SK-N-MC (cell line): ENCODE measurements at regions not wholly inside any gene's neighbourhood (a gene's known extent, or its start where the extent isn't known, plus 50 kb on each side); places are given as distances from the start of the nearest gene placed in this dataset.

Experiments
- DNase-seq: peaks from one replicate; pipeline ENCODE4 v3.0.0-alpha.2; 2011; ENCODE audit warnings: low read depth, low spot score
- H3K27ac ChIP-seq: fragments of 200-600 bp; sonication (generic); 2 replicates; pipeline ENCODE4 v1.5.1; 2016; ENCODE audit warnings: mixed run types
- H3K36me3 ChIP-seq: fragments of 200-600 bp; sonication (generic); 2 replicates; pipeline ENCODE4 v1.6.1; 2017; ENCODE audit warnings: antibody characterized with exemption, low read length, mixed read lengths; ENCODE audit not compliant: insufficient read depth
- H3K4me3 ChIP-seq: fragments of 200-600 bp; sonication (generic); 2 replicates; pipeline ENCODE4 v1.5.1; 2016
- H3K9ac ChIP-seq: fragments of 200-600 bp; sonication (generic); 2 replicates; pipeline ENCODE4 v1.8.0; 2017; ENCODE audit warnings: mixed run types, mixed read lengths; ENCODE audit not compliant: insufficient read length
- H3K9me3 ChIP-seq: fragments of 200-600 bp; sonication (generic); 2 replicates; pipeline ENCODE4 v1.6.1; 2017; ENCODE audit warnings: low read depth, mild to moderate bottlenecking, antibody characterized with exemption, low read length, moderate library complexity, mixed read lengths
- EZH2 ChIP-seq: fragments of 200-600 bp; sonication (generic); IDR thresholded peaks from one replicate; pipeline ENCODE4 v1.6.1; 2017; ENCODE audit warnings: antibody characterized with exemption
- FOXP2 ChIP-seq: optimal IDR thresholded peaks from 2 replicates; pipeline ENCODE3; 2011; ENCODE audit warnings: mild to moderate bottlenecking, moderate library complexity; ENCODE audit not compliant: insufficient read depth; ENCODE audit errors: extremely low read length, control extremely low read depth
- POLR2AphosphoS5 ChIP-seq: IDR thresholded peaks from 2 replicates; pipeline ENCODE4 v1.6.1; 2012; ENCODE audit warnings: mild to moderate bottlenecking, low read depth, low read length, borderline replicate concordance

GRCh38 chr11:79834015-79834414 is 393.2 kb upstream of the TENM4 start:
- TF ChIP-seq POLR2AphosphoS5, result no peak
- no peak for TF ChIP-seq FOXP2
- TF ChIP-seq EZH2, result no peak
- no peaks in the 10 kb centered on the region for H3K9me3 ChIP-seq
- H3K36me3 ChIP-seq, result no peaks in the 10 kb centered on the region
- DNase-seq, result no peak
- no peak overlapping the region for H3K4me3 ChIP-seq
- no peak overlapping the region for H3K9ac ChIP-seq
- H3K27ac ChIP-seq, result no peak overlapping the region

- DNase-seq, result no peak
- H3K9ac ChIP-seq, result no peak overlapping the region
- TF ChIP-seq EZH2 (no peak), POLR2AphosphoS5 (no peak), FOXP2 (no peak)
These were observed 389.6 kb upstream of the TENM4 start for GRCh38 chr11:79830446-79830845.

GRCh38 chr11:79829891-79830290 is 389.1 kb upstream of the TENM4 start:
- TF ChIP-seq FOXP2 (no peak), POLR2AphosphoS5 (no peak), EZH2 (no peak)
- no peak overlapping the region for H3K9ac ChIP-seq
- no peaks in the 10 kb centered on the region for H3K36me3 ChIP-seq
- H3K9me3 ChIP-seq, result no peaks in the 10 kb centered on the region
- DNase-seq, result no peak
- H3K27ac ChIP-seq, result no peak overlapping the region
- H3K4me3 ChIP-seq, result no peak overlapping the region

More at GRCh38 chr11:79830446-79830845, 389.6 kb upstream of the TENM4 start:
- H3K4me3 ChIP-seq, result no peak overlapping the region
- no peaks in the 10 kb centered on the region for H3K36me3 ChIP-seq
- H3K9me3 ChIP-seq, result no peaks in the 10 kb centered on the region
- H3K27ac ChIP-seq, result no peak overlapping the region

- Histone ChIP-seq H3K9ac (no peak overlapping the region), H3K9me3 (no peaks in the 10 kb centered on the region), H3K4me3 (no peak overlapping the region), H3K27ac (no peak overlapping the region), H3K36me3 (no peaks in the 10 kb centered on the region)
- no peak for TF ChIP-seq POLR2AphosphoS5
- TF ChIP-seq EZH2, result no peak
- TF ChIP-seq FOXP2, result no peak
- DNase-seq, result no peak
These were observed 381.9 kb upstream of the TENM4 start for GRCh38 chr11:79822766-79823165.

- no peak overlapping the region for H3K27ac ChIP-seq
- no peak overlapping the region for H3K9ac ChIP-seq
- no peaks in the 10 kb centered on the region for H3K9me3 ChIP-seq
- no peak for DNase-seq
- no peak for TF ChIP-seq EZH2
- no peak for TF ChIP-seq FOXP2
- no peak for TF ChIP-seq POLR2AphosphoS5
- H3K4me3 ChIP-seq, result no peak overlapping the region
- no peaks in the 10 kb centered on the region for H3K36me3 ChIP-seq
These were observed 372.7 kb upstream of the TENM4 start for GRCh38 chr11:79813551-79813950.

- Histone ChIP-seq H3K36me3 (no peaks in the 10 kb centered on the region), H3K9me3 (no peaks in the 10 kb centered on the region), H3K4me3 (no peak overlapping the region), H3K9ac (no peak overlapping the region), H3K27ac (no peak overlapping the region)
- TF ChIP-seq FOXP2 (no peak), POLR2AphosphoS5 (no peak), EZH2 (no peak)
- DNase-seq, result no peak
These were observed 368.7 kb upstream of the TENM4 start for GRCh38 chr11:79809487-79809886.

- TF ChIP-seq POLR2AphosphoS5 (no peak), FOXP2 (no peak), EZH2 (no peak)
- no peak overlapping the region for H3K27ac ChIP-seq
- DNase-seq, result no peak
- no peaks in the 10 kb centered on the region for H3K9me3 ChIP-seq
- no peak overlapping the region for H3K9ac ChIP-seq
- no peaks in the 10 kb centered on the region for H3K36me3 ChIP-seq
- H3K4me3 ChIP-seq, result no peak overlapping the region
These were observed 366.7 kb upstream of the TENM4 start for GRCh38 chr11:79807506-79807905.

- TF ChIP-seq EZH2 (no peak), POLR2AphosphoS5 (no peak), FOXP2 (no peak)
- no peaks in the 10 kb centered on the region for H3K9me3 ChIP-seq
- H3K9ac ChIP-seq, result no peak overlapping the region
- H3K27ac ChIP-seq, result no peak overlapping the region
- no peaks in the 10 kb centered on the region for H3K36me3 ChIP-seq
- no peak overlapping the region for H3K4me3 ChIP-seq
- DNase-seq, result no peak
These were observed 355.9 kb upstream of the TENM4 start for GRCh38 chr11:79796704-79797103.

GRCh38 chr11:79794484-79795393 is 353.9 kb upstream of the TENM4 start:
- DNase-seq, result no peak
- H3K4me3 ChIP-seq, result no peak overlapping the region
- no peaks in the 10 kb centered on the region for H3K9me3 ChIP-seq
- no peaks in the 10 kb centered on the region for H3K36me3 ChIP-seq
- H3K9ac ChIP-seq, result no peak overlapping the region
- TF ChIP-seq POLR2AphosphoS5 (no peak), EZH2 (no peak), FOXP2 (no peak)
- no peak overlapping the region for H3K27ac ChIP-seq
